Fibroblast of upper back skin (primary cell): ENCODE measurements at regions not wholly inside any gene's neighbourhood (a gene's known extent, or its start where the extent isn't known, plus 50 kb on each side); places are given as distances from the start of the nearest gene placed in this dataset.

Experiments used
- DNase-seq: peaks from one replicate; pipeline ENCODE4 v3.0.0-alpha.2; 2013

DNA sequence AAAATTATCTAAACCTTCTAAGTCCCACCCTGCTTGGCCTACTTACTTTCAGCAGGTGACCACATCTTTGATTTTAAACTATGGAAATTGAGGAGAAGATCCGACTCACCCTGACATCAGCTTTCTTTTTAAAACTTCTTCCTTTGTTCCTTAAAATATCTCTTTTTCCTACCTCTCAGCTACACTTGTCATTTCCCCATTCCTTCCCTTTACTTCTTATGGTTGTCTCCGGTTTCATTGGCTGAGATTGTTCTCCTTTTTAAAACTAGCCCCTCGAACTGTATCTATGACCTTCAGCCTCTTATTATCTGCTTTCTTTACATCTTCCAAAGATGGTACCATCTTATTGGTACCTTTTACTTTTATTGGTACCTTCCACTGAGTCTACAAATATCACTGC is 87.8 kb upstream of the NRIP1 start:
- no peak for DNase-seq

DNA sequence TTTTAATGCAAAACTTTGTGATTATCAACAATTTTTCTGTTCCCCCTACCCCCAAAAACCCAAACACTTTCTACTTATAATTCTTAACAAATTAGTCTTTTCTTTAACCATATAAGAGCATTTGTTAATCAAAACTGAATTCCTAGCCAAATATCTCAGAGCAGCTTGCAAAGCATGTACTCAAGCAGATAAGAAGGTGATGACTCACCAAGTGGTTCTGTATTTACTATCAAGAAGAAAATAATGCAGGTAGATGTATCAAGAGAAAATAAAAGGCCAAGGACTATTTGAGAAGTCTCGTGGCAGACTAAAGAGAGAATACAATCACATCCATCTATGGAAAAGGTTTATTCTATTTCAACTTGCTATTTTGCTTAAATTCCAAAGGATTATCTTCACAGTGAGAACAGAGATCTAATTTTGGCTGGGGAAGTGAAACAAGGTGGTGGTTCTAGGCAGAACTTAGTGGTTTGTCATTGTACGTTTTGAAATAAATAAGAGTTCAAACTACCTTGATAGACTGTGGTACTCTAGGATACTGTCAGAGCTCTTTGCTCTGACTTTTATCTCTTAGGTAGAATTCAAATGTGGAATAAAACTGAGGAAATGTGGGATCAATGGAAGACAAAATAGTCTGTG is 94.7 kb upstream of the NRIP1 start:
- no peak for DNase-seq

DNA sequence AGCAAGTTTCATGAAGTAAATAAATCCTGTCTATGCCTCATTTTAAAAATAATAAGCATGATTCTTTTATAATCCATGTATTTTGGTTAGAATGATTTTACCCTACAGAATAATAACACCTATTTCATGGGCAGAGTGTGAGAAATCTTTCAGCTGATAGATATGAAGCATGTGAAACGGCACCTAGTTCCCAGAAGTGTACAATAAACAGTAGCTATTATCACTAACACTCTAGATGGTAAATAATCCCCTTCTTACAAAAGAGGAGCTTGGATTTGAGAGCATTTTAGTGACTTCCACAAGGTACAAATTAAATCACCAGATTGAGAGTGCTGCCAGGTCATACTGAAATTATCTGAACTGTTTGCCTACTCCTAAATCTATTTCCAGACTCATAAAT is 95.3 kb upstream of the NRIP1 start:
- DNase-seq: no peak

DNA sequence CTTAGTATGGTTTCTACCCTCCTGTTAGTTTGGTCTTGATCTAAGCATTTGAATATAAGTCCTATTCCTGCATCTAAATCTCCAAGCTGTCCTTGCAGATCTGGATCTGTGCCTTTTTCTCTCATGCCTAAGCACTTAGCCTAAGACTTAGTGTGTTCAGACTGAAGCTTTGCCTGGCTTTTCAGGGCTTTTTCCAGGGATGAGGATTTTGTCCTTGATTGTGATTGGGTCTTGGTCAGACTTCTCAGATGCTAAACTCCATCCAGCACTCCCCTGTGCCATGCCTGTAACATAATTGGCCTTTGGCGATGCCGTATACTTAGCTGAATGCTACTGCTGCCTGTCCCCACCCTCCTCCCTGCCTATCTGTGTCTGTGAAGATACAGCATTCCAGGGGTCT is 98.1 kb upstream of the NRIP1 start:
- no peak for DNase-seq

DNA sequence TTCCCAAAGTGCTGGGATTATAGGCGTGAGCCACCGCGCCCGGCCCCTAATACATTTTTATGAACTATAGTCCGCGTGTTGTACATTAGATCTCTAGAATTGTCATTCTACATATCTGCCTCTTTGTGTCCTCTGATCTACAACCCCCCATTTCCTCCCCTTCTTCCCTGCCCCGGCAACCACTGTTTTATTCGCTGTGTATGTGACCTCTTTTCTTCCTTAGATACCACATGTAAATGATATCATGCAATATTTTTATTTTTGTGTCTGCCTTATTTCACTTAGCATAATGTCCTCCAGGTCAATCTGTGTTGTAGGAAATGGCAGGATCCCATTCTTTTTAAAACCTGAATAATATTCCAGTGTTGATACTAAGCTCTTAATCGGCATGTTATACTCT is 99.5 kb upstream of the NRIP1 start:
- no peak for DNase-seq

DNA sequence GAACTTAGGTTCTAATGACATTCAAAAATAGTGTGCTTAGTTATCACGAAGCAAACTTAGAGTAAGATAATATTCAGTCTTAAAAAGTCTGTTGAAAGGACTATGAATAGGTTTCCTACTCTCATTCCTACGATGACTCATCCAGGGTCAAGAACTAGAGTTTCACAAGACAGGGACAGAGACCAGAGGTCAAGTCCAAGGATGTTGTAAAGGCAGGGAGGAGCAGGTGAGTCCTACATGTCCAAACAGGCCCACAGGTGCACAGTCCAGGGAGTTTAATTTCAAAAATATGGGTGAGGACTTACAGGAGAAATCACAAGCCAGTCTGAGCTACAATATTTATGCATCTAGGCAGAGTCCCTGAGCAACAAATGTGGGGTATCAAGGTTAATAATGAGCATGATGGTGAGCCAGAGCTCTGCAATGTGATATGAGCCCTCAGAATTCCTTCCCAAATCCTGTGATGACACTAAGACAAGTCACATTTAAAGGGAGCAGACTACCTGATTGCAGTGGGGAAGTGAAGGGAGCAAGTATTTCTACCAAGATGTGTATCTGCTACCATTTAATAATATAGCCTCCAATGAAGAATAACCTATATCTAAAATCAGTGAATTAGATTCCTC is 100.0 kb upstream of the NRIP1 start:
- no peak for DNase-seq

DNA sequence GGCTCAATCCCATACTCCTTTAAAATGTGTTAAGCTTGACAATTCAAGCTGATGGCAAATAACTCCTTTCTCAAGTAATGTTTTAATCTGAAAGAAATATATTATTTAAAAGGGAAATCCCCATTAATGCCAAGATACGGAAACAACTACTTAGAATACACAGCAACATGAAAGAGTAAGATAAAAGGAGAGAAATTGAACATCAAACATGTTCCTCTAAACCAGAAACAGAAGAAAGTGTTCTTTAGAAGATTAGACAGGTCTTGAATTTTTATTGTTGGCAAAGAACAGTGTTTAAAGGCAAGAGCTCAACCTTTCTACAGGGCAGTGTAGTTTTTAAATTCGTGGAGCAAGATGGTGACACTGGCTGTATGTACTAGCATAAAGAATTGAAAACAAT is 105.8 kb upstream of the NRIP1 start:
- no peak for DNase-seq

DNA sequence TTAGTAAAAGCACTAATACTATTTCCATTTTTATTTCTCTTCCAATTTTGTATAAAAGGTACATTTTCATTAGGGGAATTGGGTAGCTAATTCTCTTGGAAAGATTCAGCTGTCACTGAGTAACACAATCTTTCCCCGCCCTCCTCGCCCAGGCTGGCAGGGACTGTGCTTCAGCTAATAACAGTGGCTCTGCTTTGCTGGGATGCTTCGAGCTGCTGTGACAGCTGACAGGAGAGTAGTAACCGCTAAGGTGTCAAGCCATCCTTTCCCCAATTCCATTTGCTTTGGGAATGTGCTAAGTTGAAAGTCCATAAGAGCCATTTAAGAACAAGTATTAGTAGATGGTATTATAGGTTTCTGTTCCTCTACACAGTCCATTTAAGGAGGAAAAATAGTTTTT is 106.7 kb upstream of the NRIP1 start:
- DNase-seq: no peak

DNA sequence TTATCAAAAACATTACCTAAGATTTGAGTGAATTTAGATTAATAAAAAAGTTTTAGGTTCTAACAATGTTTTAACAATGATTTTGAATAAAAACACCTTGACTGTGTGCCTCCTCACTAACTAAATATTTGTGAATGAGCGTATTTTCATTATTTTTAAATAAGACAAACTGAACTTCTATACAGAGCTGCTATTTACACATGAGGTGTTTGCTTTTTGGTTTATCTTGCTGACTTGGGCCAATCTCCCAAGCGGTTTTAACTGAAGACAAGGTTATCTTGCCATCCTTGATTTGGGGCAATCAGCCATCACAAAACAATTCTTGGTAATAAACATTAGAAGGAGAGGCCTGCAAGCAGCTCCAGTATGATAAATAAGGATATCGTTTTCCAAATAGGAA is 108.2 kb upstream of the NRIP1 start:
- DNase-seq: no peak

DNA sequence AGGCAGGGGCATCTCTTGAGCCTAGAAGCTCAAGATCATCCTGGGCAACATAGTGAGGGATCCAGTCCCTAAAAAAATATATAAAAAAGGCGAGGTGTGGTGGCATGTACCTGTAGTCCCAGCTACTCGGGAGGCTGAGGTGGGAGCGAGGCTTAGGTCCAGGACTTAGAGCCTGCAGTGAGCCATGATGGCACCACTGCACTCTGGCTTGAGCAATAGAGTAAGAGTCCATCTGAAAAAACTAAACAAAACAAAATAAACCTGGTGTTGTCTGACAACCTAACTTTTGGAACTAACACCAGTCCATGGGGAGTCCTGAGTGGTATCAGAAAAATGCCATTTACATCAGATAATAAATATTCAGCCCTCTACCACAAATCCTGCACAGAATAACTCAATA is 110.1 kb upstream of the NRIP1 start:
- no peak for DNase-seq

DNA sequence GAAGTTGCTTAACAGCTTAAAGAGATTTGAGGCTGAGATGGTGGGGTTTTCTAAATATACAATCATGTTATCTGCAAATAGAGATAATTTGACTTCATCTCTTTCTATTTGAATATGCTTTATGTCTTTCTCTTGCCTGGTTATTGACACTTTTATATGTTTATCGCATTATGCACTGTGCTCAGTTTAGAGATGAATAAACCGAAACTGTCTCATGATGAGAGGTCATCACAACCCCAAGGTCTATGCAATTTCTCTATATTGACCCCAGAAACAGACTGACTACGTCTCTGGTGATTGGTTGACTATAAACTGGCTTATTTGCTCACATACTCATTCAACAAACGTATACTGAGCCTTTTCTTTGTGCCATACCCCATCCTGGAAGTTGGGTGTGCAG is 117.9 kb upstream of the NRIP1 start:
- DNase-seq: no peak

DNA sequence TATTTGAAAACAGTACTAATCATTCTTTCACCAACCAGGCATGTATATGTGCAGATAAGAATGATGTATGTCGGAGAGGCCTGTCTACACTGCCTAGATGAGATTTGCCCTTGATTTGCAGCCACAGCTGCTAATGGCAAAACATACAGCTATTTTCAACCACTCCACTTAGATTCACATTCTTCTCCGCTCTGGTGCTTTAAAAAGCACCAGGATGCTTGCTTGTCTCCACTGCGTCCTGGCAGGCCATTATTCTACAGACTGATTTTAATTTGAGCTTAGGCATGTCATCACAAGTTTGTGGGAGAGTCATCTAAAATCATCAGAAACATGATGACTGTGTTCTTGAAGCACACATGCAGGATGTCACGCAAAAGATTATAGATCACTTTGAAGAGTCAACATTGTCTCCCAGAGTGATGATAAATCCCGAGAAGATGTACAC is 119.0 kb upstream of the NRIP1 start:
- peak; percentile 12 for DNase-seq

DNA sequence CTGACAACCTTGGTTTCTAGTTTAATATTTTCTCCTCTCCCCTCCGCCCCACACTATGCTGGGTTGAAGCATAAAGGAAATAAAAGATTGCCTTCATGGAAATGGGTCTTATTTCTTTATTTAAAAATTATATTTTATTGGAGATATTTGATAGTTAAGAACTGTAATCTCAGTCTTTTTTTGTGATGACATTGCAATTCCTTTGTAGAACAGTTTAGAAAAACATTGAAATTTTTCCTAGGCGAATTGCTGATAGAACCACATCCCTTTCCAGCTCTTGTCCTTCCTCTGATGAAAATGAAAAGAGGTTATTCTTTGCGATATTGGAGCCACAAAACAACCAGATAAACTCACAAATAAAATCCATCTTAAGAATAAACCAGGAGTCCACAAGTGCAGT is 125.6 kb upstream of the NRIP1 start:
- DNase-seq: no peak

DNA sequence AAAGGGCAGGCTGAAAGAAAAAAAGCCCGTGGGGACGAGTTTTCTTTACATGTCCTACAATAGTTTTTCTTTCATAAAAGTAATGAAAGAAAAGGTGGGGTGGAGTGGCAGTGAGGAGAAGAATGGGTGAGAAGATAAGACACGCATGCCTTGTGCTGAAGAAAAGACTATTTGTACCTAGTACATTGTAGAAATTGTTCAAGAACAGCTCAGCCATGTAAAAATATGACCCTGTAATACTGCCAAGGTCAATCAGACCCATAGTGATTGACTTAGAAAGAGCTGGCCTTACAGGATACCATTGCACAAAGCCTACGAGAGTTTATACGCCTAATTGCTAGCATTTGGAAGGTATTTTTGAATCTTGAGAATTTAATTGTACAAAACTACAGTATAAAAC is 126.0 kb upstream of the NRIP1 start:
- no peak for DNase-seq

DNA sequence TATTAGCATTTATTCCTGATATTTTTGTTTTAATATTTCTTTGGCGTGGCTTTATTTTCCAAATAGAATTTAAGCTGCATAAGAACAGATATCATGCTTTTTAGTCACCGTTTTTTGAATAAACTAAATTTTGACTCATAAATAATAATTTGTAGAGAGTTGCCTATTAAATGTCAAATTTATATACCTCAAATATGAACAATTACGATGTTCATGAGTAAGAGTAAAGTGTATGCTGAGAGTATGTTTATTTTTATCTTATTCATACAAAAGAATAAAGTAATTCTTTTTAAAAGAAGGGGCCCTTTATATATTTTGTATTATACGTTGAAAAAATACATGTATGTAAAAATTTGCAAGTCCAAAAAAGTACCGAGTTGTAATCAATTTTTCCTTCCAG is 126.5 kb upstream of the NRIP1 start:
- DNase-seq: no peak

DNA sequence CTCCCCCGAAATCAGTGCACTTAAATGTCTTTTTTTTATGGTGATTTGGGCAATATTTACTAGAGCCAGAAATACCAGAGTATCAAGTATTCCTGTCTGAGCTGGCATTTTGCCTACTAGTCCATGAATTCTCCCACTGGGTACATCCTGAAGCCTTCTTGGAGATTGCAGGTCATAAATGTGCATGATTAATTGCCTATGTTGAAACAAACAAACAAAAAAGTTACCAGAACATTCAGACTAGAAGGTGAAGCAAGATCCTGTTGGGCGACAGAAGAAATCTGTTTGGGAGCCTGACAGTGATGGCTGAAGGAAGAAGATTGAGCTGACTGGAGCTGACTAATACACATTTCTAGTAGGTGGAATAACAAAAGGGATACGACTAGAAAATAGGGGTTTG is 127.4 kb upstream of the NRIP1 start:
- DNase-seq: peak; percentile 11

DNA sequence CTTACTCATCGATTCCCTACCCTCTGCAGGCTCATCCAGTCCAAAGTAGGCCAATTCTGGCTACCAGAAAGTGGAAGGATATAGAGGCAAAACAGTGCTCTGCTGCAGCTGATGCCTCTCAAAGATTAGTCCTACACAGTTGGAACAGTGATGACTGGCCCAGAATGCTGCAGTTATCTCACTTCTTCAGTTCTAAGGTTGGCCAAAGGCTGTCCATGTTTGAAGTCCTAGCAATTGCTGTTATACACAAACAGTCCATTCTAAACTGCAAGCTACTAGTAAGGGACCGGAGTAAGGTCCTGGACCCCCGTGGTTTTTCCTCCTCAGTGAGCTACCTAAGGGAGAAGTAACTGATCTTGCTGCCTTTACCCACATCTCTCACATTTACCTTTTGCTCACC is 129.1 kb upstream of the NRIP1 start:
- no peak for DNase-seq

DNA sequence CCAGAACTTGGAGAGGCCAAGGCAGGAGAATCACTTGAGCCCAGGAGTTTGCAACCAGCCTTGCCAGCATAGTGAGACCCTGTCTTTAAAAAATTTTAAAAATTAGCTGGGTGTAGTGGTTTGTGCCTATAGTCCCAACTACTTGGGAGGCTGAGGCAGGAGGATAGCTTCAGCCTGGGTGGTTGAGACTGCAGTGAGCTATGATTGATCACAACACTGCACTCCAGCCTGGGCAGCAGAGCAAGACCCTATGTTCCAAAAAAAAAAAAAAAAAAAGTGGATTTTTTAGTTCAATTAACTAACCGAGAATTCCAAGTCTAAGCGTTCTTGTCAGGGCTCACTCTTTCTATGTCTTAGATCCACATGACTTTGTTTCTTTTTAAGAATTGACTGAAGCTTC is 130.3 kb upstream of the NRIP1 start:
- no peak for DNase-seq

DNA sequence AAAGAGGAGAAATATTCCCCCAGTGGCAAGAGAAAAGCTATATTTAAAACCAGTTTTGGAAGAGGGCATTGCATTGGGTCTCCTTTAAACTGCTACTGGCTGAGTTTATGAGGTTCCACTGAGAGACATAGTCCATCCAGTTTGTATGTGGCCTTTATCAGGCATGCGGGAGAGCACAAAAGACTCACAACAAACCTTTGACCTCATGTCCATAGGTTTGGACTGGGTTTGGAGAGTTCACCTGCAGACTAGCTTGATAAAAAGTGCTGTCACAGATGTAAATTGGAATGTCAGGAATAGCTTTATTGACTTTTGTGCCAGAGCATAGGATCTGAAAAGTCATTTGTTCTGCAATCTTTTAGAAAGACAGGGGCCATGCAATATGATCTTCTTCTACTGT is 131.0 kb upstream of the NRIP1 start:
- DNase-seq: no peak

DNA sequence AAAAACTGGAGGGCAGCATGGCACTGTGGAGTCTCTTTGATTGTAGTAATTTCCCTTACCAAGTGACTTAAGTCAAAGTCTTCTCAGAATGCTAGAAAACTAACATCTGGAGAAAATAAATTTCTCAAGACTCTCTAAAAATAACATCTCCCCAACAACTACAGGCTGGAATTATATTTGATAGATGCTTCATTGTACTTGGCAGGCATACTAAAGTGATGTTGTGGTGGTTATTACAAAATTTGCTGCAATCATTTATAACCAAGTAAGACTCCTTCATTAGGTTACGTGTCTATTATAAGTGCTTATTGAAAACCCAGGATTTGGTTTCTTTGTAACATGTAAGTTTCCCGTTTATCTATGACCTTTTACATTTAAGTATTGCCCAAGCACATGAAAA is 132.9 kb upstream of the NRIP1 start:
- DNase-seq: no peak

DNA sequence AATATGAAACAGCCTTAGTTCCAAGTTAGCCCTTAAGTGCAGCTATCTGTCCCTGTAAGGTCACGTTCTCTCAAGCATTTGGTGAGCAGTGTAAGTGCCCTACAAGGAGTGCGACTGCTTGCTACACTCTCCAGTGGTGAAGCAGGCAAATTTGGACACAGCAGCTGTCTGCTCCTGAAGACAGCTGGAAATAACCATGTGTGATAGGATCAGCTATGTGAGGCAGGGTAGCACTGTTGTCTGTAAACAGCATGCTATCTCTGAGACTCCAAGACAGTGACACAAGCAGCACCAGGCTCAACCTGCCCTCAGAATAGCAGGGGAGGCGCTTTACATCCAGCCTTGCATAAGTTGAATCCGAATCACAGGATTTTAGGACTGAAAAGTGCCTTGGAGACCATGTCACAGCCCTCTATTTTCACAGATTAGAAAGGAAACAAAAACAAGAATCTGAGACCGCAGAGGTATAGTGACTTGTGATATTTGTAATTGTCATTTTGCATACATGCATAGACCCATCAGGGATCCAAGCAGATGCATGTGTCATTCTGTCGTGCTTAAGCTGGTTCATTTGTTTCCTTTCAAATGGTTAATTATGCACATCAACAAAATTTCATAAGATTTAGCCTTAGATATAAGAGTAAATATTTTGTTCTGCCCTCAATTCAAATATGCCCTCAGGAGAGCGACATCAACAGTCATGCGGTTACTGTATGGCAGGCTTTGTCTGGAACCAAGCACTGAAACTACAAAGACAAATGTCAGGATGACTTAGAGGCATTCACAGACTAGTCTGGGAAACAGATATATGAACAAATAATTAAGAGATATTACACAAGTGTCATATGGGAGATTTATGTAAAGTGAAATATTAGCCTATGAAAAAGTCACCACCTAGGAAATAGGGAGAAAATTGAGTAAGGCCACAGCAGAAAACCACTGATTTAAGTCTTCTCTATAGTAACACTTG is 134.9 kb upstream of the NRIP1 start:
- DNase-seq: no peak

DNA sequence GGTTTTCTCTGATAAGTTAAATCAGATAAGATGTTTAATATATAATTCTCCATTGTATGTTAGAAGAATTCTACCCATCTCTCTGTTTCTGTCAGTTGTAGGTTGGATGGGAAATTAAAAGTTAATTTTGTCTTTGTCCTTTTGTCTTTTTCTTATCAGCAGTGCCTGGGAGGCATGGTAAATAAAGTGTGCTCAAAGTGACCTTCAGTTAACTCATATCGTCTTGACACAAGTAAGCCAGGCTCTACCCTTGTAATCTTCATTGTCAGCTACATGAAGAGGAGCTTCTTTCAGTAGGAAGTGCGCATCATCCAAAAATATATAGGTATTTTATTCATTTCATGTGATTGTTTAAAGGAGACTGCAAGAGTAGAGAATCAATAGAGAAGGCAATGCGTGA is 138.9 kb upstream of the NRIP1 start:
- no peak for DNase-seq

DNA sequence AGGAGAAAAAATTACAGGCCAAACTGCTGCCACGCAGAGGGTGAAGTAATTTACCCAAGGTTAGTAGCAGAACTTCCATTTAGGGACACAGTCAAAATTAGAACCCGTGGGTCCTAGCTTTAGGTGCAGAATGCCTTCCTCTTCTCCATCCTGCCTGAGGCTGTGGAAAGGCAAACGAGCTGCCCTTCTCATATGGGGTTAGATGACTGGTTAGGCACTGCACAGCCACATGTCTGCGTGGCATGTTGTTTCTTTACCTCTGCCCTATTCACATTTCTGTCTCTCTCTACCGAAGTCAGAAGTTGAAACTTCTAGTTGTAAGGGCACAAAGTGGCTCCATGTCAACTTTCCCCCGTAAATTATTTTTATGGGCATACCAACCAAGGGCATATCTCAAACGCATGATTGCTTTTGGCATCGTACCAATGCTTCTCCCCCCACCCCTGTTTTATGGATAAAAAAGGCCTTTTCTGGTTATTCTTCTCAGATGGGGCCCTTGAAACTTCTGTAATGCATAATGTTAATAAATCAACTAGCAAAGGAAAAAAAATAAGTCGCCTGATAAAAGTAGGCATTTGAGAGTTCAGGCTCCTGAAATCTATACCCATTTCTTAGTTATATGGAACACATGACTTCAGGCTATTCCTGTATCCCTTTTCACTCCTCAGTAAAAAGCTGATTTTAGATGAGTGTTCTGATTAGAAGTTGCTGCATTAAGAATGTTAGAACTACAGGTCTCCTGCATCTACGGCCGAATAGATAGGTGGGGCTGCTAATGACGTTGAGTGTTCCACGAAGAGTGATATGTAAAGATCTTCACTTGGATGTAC is 139.6 kb upstream of the NRIP1 start:
- DNase-seq: no peak
